NCI-H1092 (cell line): ENCODE measurements at regions not wholly inside any gene's neighbourhood (a gene's known extent, or its start where the extent isn't known, plus 50 kb on each side); places are given as distances from the start of the nearest gene placed in this dataset.
"Not testable (repeated sequence)": the region's sequence is repeated elsewhere in the genome, so short reads cannot be mapped to it uniquely, and the experiment has no call there.

Experiments
- DNase-seq: peaks from one replicate; lab custom pipeline; 2025; lab: John Stamatoyannopoulos, UW

DNA sequence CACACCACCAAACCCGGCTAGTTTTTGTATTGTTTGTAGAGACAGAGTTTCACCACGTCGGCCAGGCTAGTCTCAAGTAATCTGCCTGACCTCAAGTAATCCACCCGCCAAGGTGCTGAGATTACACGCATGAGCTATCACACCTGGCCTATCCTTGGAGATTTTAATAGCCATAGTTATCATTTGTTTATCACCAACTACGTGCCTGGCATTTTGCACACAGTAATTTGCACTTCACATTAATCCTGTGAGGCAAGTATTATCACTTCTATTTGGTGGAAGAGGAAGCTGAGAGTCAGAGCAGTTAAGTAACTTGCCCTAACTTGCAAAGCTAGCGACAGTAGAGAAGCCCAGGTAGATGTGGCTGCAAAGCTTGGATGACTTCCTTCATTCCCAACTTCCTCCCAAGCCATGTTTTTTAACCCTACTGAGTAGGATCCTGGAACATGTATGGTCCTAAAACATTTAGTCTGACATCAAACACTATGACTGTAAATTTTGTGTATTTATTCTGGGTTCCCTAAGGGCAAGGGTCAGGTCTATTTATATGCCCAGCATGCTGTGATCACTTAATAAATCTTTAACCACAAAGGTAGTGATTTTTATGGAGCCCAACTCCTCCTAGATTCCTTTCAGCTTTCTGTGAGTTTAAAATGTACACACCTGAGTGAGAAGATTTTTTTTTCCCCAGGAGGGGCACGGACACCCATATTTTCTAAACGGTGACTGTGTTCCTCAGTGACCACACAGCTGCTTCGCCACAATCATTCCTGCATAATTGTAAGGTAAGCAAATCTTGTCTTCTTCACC, 100.2 kb upstream of the RAI14 start:
- DNase-seq, result no peak

GRCh38 chr5:34556509-34556782, 99.7 kb upstream of the RAI14 start:
- DNase-seq, result no peak

DNA sequence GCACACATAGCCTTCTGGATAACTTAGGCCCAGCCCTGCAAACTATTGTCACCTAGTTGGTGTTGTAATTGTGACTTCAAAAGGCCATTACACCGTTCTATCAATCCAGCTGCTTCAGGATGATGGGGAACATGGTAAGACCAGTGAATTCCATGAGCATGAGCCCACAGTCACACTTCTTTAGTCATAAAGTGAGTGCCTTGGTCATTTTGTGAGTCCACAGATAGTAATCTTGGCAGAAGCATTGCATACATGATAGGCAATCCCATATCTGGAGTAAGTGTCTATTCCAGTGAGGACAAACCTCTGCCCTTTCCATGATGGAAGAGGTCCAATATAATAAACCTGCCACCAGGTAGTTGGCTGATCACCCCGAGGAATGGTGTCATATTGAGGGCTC, 94.5 kb upstream of the RAI14 start:
- DNase-seq, result not testable (repeated sequence)

- DNase-seq, result no peak
Observed at GRCh38 chr5:34562791-34563190, 93.3 kb upstream of the RAI14 start.

DNA sequence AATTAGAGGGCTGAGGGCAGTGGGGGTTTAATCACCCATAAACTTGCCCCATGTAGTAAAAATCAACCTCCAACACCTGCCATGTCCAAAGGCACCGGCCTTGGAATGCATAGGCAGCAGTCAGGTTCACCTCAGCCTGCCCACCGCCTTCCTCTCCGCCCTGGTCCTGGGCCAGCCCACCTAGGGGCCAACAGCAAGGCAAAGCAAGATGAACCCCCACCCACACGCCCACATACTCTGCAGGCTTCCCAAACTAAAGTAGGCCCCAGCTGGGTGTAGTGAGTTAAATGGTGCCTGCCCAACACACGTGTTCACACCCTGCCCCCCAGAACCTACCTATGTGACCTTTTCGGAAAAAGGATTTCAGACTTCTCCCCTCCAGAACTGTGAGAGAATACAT, 92.9 kb upstream of the RAI14 start:
- no peak for DNase-seq

DNA sequence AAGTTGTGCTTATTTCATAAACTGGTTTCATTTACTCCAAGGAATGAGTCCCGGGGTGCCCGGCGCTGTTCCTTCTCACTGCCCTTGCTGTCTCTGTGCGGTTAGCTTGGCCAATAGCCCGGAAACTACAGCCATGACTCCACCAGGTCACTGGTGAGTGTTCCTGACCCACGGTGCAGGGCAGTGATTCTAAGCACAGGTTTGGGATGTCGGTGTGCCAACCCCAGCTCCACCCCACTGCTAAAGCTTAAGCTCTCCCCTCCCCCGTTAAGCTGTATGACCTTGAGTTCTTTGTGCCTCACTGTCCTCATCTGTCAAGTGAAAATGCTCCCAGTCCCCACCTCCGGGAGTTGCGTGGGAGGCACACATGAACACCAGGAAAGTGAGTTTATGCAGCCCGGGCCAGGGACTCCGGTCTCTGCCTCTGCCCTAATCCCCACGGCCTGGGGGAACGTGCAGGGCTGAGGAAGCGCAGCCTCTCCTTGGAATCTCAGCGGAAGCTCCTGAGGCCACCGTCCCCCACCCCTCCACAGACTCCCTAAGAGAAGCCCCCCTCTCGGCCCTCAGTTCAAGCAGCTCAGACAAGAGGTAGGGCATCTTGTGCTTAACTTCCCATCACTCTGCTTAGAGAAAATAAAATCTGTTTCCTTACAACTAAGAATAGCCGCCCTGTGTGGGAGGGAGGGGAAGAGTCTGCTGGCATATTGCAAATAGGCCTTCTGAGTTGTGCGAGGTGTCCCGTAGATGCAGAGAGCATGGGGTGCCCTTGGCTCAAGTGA, 92.0 kb upstream of the RAI14 start:
- no peak for DNase-seq

- DNase-seq, result no peak
Observed at GRCh38 chr5:34564710-34565235, 91.4 kb upstream of the RAI14 start.

GRCh38 chr5:34570143-34570542, 86.0 kb upstream of the RAI14 start:
- DNase-seq, result no peak

- DNase-seq, result no peak
Observed at GRCh38 chr5:34570721-34571676, 85.1 kb upstream of the RAI14 start.

- DNase-seq, result no peak
Observed at GRCh38 chr5:34571677-34572041, 84.5 kb upstream of the RAI14 start.

- no peak for DNase-seq
Observed at GRCh38 chr5:34574936-34575467, 81.1 kb upstream of the RAI14 start.

GRCh38 chr5:34576891-34577666, 79.0 kb upstream of the RAI14 start:
- DNase-seq, result no peak

- no peak for DNase-seq
Observed at GRCh38 chr5:34578962-34579361, 77.2 kb upstream of the RAI14 start.

DNA sequence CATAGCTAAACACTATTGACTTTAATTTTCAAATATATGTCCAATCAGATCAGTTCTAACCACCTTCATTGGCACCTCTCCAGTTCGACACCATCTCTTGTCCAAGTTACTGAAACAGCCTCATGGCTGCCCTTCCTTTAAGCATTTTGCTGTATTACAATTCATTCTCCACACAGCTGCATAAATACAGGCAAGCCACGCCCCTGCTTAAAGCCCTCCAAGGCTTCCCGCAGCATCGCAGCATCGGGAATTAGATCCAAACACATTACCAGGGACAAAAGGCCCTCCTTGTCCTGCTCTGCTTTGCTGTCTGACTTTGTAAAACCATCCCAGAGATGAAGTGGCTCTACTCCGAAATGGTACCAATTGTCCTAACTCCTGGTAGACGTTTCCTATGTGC, 75.1 kb upstream of the RAI14 start:
- no peak for DNase-seq

GRCh38 chr5:34582371-34582770, 73.8 kb upstream of the RAI14 start:
- no peak for DNase-seq

- DNase-seq, result no peak
Observed at GRCh38 chr5:34583167-34583566, 73.0 kb upstream of the RAI14 start.

DNA sequence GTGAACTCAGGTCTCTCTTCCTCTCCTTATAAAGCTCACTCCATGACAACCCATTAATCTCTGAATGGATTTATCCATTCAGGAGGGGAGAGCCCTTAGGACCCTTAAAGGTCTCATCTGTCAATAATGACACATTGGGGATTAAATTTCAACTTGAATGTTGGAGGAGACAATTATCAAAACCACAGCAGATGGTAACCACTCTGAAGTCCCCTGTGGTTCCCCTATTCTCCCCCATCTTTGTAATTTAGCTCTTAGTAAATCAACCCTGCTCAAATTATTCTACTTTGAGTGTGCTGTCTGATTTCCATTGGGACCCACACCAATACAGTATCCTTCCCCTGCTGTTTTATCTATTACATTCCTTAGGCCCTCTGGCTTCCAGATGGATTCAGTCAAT, 72.0 kb upstream of the RAI14 start:
- DNase-seq, result no peak

- no peak for DNase-seq
Observed at GRCh38 chr5:34585601-34586104, 70.5 kb upstream of the RAI14 start.

DNA sequence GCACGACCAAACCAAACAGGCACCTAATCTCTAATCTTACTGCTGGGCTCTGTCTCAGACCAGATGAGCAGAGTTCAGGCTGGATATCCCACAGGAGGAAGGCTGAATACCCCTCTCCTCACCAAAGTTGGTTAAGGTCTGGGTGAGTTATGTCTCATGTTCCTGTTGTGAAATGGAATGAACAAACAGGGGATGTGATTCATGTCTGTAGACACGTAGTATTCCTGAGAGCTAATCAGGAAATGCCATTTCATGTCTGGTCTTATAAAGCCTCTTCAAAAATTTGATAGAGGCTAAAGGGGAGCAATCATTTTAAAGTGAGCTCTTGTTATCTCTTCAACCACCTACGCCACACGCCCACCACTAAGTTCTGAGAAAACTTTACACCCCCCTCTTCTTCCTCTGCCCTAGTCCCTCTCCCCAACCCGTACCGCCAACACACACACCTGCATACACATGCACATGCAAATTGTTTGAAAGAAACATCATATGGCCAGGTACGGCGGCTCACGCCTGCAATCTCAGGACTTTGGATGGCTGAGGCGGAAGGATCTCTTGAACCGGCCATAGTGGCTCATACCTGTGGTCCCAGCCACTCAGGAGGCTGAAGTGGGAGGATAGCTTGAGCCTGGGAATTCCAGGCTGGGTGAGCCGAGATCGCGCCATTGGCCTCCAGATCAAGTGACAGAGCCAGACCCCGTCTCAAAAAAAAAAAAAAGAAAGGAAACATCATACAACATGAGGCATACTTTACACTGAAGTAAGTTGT, 69.8 kb upstream of the RAI14 start:
- DNase-seq, result no peak
